GM10248 (cell line): ENCODE measurements at regions not wholly inside any gene's neighbourhood (a gene's known extent, or its start where the extent isn't known, plus 50 kb on each side); places are given as distances from the start of the nearest gene placed in this dataset.
"Not testable (repeated sequence)": the region's sequence is repeated elsewhere in the genome, so short reads cannot be mapped to it uniquely, and the experiment has no call there.

Experiments used
- CTCF ChIA-PET: fragments of 300-600 bp; sonication (Branson Sonifier 250); formaldehyde crosslinking; extraction: SDS; loops from one replicate; lab custom pipeline; 2021; ENCODE audit warnings: antibody characterized with exemption; lab: Yijun Ruan, JAX
- POLR2A ChIA-PET: fragments of 350-650 bp; sonication (Branson Sonifier 250); formaldehyde crosslinking; extraction: SDS; loops from one replicate; lab custom pipeline; 2020; ENCODE audit warnings: antibody characterized with exemption; lab: Yijun Ruan, JAX
- DNase-seq: peaks from one replicate; pipeline ENCODE4 v3.0.0; 2012; ENCODE audit errors: extremely low spot score
- TF ChIP-seq, protein P1 (sequence below): IDR thresholded peaks from 2 replicates; pipeline ENCODE4 v1.5.1; 2012; ENCODE audit warnings: mild to moderate bottlenecking, low read depth; ENCODE audit errors: extremely low read depth, missing control alignments, control extremely low read depth

DNA sequence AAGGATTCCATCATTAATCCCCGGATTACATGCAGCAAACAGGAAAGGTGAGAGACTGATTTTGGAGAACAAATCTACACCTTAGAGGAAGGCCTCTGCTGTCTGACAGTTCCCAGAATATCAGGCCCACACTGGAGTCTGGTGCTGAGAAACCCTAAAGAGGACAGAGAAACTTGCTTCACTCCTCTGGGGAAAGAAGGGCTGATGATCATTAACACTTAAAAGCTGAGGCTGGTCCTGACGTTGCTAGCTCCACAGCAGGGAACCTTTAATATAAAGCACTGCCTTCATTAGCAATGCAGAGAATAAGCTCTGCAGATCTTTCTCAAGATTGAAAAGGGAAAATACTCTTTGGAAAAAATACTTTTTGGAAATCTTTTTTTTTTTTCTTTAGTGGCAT is 1472.4 kb upstream of the GOT2 start:
- POLR2A ChIA-PET, result no interaction called here
- no peak for DNase-seq
- TF ChIP-seq, protein P1, sequence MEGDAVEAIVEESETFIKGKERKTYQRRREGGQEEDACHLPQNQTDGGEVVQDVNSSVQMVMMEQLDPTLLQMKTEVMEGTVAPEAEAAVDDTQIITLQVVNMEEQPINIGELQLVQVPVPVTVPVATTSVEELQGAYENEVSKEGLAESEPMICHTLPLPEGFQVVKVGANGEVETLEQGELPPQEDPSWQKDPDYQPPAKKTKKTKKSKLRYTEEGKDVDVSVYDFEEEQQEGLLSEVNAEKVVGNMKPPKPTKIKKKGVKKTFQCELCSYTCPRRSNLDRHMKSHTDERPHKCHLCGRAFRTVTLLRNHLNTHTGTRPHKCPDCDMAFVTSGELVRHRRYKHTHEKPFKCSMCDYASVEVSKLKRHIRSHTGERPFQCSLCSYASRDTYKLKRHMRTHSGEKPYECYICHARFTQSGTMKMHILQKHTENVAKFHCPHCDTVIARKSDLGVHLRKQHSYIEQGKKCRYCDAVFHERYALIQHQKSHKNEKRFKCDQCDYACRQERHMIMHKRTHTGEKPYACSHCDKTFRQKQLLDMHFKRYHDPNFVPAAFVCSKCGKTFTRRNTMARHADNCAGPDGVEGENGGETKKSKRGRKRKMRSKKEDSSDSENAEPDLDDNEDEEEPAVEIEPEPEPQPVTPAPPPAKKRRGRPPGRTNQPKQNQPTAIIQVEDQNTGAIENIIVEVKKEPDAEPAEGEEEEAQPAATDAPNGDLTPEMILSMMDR, result no peak
- CTCF ChIA-PET, result interaction anchor here (0.7 kb wide), 1 partner anchor 10 kb away, joined by 3 read pairs; no protein-coding TSS in a partner anchor

DNA sequence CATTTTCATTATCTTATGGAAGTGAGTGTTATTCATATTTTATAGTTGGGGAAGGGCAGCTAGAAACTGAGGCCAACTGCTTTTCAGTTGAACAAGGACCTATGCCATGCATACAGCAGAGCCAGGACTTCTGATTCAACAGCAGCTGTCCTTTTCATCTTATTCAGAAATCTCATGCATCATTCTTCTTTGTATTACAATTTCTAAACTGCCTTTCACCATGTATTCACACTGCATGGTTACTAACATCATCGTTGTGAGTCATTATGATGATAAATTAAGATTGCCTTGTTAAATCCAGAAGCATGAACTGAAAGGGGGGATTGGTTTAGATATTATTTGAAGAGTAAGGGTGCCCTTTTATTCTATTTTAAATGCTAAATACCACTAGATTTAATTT is 1470.1 kb upstream of the GOT2 start:
- CTCF ChIA-PET, result no interaction called here
- TF ChIP-seq, protein P1, result no peak
- POLR2A ChIA-PET, result no interaction called here
- DNase-seq, result no peak

DNA sequence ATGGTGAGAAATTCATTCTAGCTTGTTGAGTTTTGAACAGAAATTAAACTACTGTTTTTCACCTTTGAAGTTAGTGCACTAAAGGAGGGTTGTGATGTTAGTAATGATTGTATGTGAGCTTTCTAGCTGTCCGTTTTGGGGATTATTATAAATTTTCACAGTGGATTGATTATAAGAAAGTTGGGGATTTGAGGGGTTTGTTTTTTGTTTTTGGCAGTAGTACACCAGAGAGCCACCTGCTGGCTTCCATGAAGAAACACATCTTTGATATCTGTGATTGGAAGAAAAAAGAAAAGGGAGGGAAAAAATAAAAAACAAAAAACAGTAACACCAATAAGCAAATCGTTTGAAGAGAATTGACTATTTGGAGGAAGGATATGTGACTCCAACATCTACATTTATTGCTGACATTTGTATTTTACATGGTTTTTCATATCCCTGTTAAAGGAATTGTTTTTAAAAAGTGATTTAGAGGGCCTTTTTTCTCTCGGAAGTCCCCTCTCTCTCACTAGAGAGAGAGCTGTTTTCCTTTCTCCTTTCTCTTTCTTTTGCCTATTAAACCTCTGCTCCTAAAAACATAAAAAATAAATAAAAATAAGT is 1469.5 kb upstream of the GOT2 start:
- ChIA-PET POLR2A (no interaction called here), CTCF (no interaction called here)
- DNase-seq, result no peak
- TF ChIP-seq, protein P1, result no peak

DNA sequence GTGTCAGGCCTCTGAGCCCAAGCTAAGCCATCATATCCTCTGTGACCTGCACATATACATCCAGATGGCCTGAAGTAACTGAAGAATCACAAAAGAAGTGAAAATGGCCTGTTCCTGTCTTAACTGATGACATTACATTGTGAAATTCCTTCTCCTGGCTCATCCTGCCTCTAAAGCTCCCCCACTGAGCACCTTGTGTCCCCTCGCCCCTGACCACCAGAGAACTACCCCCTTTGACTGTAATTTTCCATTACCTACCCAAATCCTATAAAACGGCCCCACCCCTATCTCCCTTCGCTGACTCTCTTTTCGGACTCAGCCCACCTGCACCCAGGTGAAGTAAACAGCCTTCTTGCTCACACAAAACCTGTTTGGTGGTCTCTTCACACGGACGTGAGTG is 1466.6 kb upstream of the GOT2 start:
- CTCF ChIA-PET, result not testable (repeated sequence)

DNA sequence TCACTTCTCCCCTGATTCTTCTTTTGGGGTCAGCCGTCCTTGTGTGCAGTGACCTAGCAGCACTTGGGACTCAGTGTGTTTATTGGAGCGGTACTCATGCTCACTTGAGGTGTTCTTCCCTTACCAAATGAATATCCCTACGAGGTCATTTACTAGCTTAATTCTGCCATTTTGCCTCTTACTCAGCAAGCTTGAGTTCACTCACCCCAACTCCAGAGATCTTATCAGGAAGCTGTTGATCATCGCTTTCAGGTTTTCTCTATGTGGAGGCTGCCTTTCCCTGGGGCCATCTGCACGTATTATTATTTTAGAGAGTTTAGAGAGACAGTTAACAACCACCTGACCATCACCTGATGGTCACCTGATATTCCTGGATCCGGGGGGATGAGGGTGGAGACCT is 1466.0 kb upstream of the GOT2 start:
- DNase-seq, result no peak
- TF ChIP-seq, protein P1, result no peak
- ChIA-PET POLR2A (no interaction called here), CTCF (no interaction called here)

More for the DNA sequence above, 1466.6 kb upstream of the GOT2 start:
- DNase-seq, POLR2A ChIA-PET: not testable (repeated sequence)

DNA sequence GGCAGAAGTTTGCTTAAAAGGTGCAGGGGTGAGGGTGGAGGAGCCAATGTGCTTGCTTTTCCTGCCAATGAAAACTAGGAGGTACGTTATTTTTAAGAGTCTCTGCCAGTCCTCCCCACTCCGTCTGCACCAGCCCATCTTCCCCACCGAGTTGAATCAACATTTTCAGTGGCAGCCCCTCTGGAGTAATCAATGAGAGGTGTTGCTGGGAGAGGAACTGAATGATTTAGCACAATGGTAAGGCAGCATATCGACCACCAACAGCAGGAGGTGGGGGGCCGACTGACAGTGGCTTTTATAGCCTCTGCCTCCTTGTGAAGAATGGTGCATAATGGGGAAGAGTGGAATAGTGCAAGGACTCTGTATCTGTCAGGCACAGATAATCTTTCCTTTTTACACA is 1465.0 kb upstream of the GOT2 start:
- CTCF ChIA-PET, result no interaction called here
- no peak for DNase-seq
- TF ChIP-seq, protein P1, result no peak
- POLR2A ChIA-PET, result no interaction called here

DNA sequence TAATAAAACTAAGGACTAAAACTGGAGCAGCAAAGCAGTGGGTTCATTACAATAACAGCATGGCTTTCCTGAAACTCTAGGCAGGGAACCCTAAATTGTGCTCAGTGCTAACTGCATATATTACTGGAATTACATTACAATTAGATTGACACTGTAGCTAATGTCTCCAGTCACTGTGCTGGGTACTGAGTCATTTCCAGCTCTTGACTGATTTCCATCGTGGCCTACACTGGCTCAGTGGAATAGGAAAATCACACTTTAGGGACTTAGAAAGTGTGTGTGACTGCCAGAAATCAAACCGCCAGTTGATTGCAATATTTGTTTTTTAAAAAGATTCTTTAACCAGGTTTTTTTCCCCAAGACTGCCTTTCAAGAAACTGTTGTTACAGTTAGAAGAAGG is 1447.4 kb upstream of the GOT2 start:
- TF ChIP-seq, protein P1, result no peak
- ChIA-PET POLR2A (no interaction called here), CTCF (interaction anchor here (1.3 to 1.4 kb wide), 2 partner anchors 8 to 12 kb away, joined by 3 to 4 read pairs; no protein-coding TSS in a partner anchor)
- DNase-seq, result no peak
